Liver (tissue), 8 donors: ENCODE measurements at regions not wholly inside any gene's neighbourhood (a gene's known extent, or its start where the extent isn't known, plus 50 kb on each side); places are given as distances from the start of the nearest gene placed in this dataset.

ENCODE experiments used
- DNase-seq: peaks from one replicate; pipeline ENCODE4 v3.0.0-alpha.2; 2017; ENCODE audit warnings: low spot score
- H3K27ac ChIP-seq, 2 donors: one replicate each; pipeline ENCODE4 v1.7.0; 2013; ENCODE audit warnings: inconsistent platforms in 2 of 2, low read length in 2 of 2, control low read depth in 1 of 2, low read depth in 1 of 2, mild to moderate bottlenecking in 1 of 2
- H3K27me3 ChIP-seq, 4 donors: one replicate each; pipeline versions ENCODE4 v1.6.1 to v1.7.0; 2013; ENCODE audit warnings: low read length in 3 of 4, inconsistent platforms in 1 of 4, mild to moderate bottlenecking in 1 of 4, moderate library complexity in 1 of 4; ENCODE audit not compliant: control insufficient read depth in 4 of 4, insufficient read depth in 4 of 4
- H3K36me3 ChIP-seq, 4 donors: one replicate each; pipeline versions ENCODE4 v1.6.1 to v1.7.0; 2013; ENCODE audit warnings: low read length in 3 of 4, mild to moderate bottlenecking in 3 of 4, low read depth in 1 of 4, moderate library complexity in 1 of 4; ENCODE audit not compliant: control insufficient read depth in 4 of 4, insufficient read depth in 3 of 4
- H3K4me1 ChIP-seq, 4 donors: one replicate each; pipeline versions ENCODE4 v1.6.1 to v1.7.0; 2013; ENCODE audit warnings: low read length in 3 of 4, mild to moderate bottlenecking in 3 of 4, moderate library complexity in 1 of 4; ENCODE audit not compliant: control insufficient read depth in 4 of 4, insufficient read depth in 4 of 4
- H3K4me3 ChIP-seq, 3 donors: one replicate each; pipeline versions ENCODE4 v1.6.1 to v1.7.0; 2013; ENCODE audit warnings: low read length in 3 of 3, control low read depth in 1 of 3, low read depth in 1 of 3, mild to moderate bottlenecking in 1 of 3
- H3K9ac ChIP-seq, 2 donors: one replicate each; pipeline ENCODE4 v1.7.0; 2013; ENCODE audit warnings: low read length in 2 of 2, mild to moderate bottlenecking in 2 of 2, moderate library complexity in 2 of 2, control low read depth in 1 of 2, low read depth in 1 of 2
- H3K9me3 ChIP-seq, 4 donors: one replicate each; pipeline versions ENCODE4 v1.6.1 to v1.7.0; 2013; ENCODE audit warnings: low read length in 3 of 4; ENCODE audit not compliant: control insufficient read depth in 4 of 4
- CTCF ChIP-seq: fragments of 150-350 bp; IDR thresholded peaks from 2 replicates; pipeline ENCODE4 v1.5.1; 2017; ENCODE audit warnings: improper control_type of control experiment, low read depth, low read length; ENCODE audit not compliant: missing input control
- EGR1 ChIP-seq, 2 donors: IDR thresholded peaks; 2 replicates each; pipeline ENCODE4 v1.6.1; 2016 to 2018; ENCODE audit warnings: antibody characterized with exemption in 2 of 2, low read depth in 2 of 2
- FOXA1 ChIP-seq: IDR thresholded peaks from 2 replicates; pipeline ENCODE4 v1.6.1; 2016; ENCODE audit warnings: antibody characterized with exemption
- FOXA2 ChIP-seq: IDR thresholded peaks from 2 replicates; pipeline ENCODE4 v1.6.1; 2016; ENCODE audit warnings: antibody characterized with exemption
- GABPA ChIP-seq, 2 donors: IDR thresholded peaks in 1 of 2; conservative IDR thresholded peaks in 1 of 2; 2 replicates each; pipeline ENCODE4 v1.6.1; 2016; ENCODE audit warnings: antibody characterized with exemption in 2 of 2, mild to moderate bottlenecking in 1 of 2, moderate library complexity in 1 of 2
- HNF4A ChIP-seq, 2 donors: conservative IDR thresholded peaks; 2 replicates each; pipeline ENCODE4 v1.6.1; 2016; ENCODE audit warnings: antibody characterized with exemption in 2 of 2, mild to moderate bottlenecking in 2 of 2
- HNF4G ChIP-seq: IDR thresholded peaks from 2 replicates; pipeline ENCODE4 v1.6.1; 2016; ENCODE audit warnings: antibody characterized with exemption
- MAX ChIP-seq: IDR thresholded peaks from 2 replicates; pipeline ENCODE4 v1.6.1; 2016; ENCODE audit warnings: antibody characterized with exemption
- NR2F2 ChIP-seq: IDR thresholded peaks from 2 replicates; pipeline ENCODE4 v1.6.1; 2016; ENCODE audit warnings: antibody characterized with exemption
- RAD21 ChIP-seq, 2 donors: IDR thresholded peaks; 2 replicates each; pipeline ENCODE4 v1.6.1; 2016; ENCODE audit warnings: antibody characterized with exemption in 2 of 2, mild to moderate bottlenecking in 2 of 2
- REST ChIP-seq: IDR thresholded peaks from 2 replicates; pipeline ENCODE4 v1.6.1; 2016; ENCODE audit warnings: antibody characterized with exemption, mild to moderate bottlenecking
- RXRA ChIP-seq, 2 donors: IDR thresholded peaks; 2 replicates each; pipeline ENCODE4 v1.6.1; 2017 to 2018; ENCODE audit warnings: antibody characterized with exemption in 2 of 2, mild to moderate bottlenecking in 1 of 2
- SP1 ChIP-seq: IDR thresholded peaks from 2 replicates; pipeline ENCODE4 v1.6.1; 2018; ENCODE audit warnings: antibody characterized with exemption, mild to moderate bottlenecking
- TAF1 ChIP-seq: conservative IDR thresholded peaks from 2 replicates; pipeline ENCODE4 v1.6.1; 2016; ENCODE audit warnings: antibody characterized with exemption, mild to moderate bottlenecking
- YY1 ChIP-seq: IDR thresholded peaks from 2 replicates; pipeline ENCODE4 v1.6.1; 2016; ENCODE audit warnings: antibody characterized with exemption, mild to moderate bottlenecking
- ZBTB33 ChIP-seq: IDR thresholded peaks from 2 replicates; pipeline ENCODE4 v1.6.1; 2016; ENCODE audit warnings: antibody characterized with exemption
- WGBS: extraction: QIAGEN DNeasy Blood & Tissue Kit; methylation state at CpG from one replicate; pipeline ENCODE4 v1.1.7; 2013; 5-methylcytosine and 5-hydroxymethylcytosine counted together
- donor health status: healthy.
- donor health status: healthy.
- donor health status: healthy.
- donor health status: healthy.
- donor health status: healthy.

GRCh38 chr11:104534278-104534677 lies 364.0 kb downstream of the CASP12 start (continued):
- no peak for TF ChIP-seq TAF1
- TF ChIP-seq ZBTB33, result no peak
- no peak for TF ChIP-seq EGR1 (IDR thresholded peaks at IDR 0.05; ENCODE audit: low read depth in 2 of 2)
- TF ChIP-seq RXRA (IDR thresholded peaks at IDR 0.05), result no peak
- TF ChIP-seq RAD21 (IDR thresholded peaks at IDR 0.05), result no peak
- TF ChIP-seq FOXA1, result no peak
- no peak for TF ChIP-seq NR2F2

GRCh38 chr11:104531894-104532293 lies 366.4 kb downstream of the CASP12 start:
- no peak overlapping the region for H3K27ac ChIP-seq
- no peak for TF ChIP-seq HNF4A (conservative IDR thresholded peaks at IDR 0.05)
- no peak for TF ChIP-seq RAD21 (IDR thresholded peaks at IDR 0.05)
- TF ChIP-seq EGR1 (IDR thresholded peaks at IDR 0.05; ENCODE audit: low read depth in 2 of 2), result no peak
- TF ChIP-seq FOXA1, result no peak
- no peak overlapping the region for H3K9ac ChIP-seq
- no peak overlapping the region for H3K4me3 ChIP-seq
- no peak for DNase-seq
- no peaks in the 10 kb centered on the region for H3K4me1 ChIP-seq
- 45% methylated on average over 3 of the region's 3 CpGs for WGBS
- no peaks in the 10 kb centered on the region for H3K27me3 ChIP-seq
- H3K36me3 ChIP-seq, result no peaks in the 10 kb centered on the region
- no peaks in the 10 kb centered on the region for H3K9me3 ChIP-seq

- H3K27ac ChIP-seq, result no peak overlapping the region
- H3K4me3 ChIP-seq, result no peak overlapping the region
- H3K4me1 ChIP-seq, result no peaks in the 10 kb centered on the region
- TF ChIP-seq RAD21 (IDR thresholded peaks at IDR 0.05) (peak in 1 of 2 donors; percentile 18), MAX (no peak)
- no peaks in the 10 kb centered on the region for H3K9me3 ChIP-seq
- no peaks in the 10 kb centered on the region for H3K27me3 ChIP-seq
- H3K36me3 ChIP-seq, result no peaks in the 10 kb centered on the region
- no peak for DNase-seq
- 88% methylated on average over 2 of the region's 2 CpGs for WGBS
- H3K9ac ChIP-seq, result no peak overlapping the region
Observed at GRCh38 chr11:104531075-104531474, 367.1 kb upstream of the PDGFD start.

GRCh38 chr11:104529906-104530305 lies 366.0 kb upstream of the PDGFD start:
- Histone ChIP-seq H3K27me3 (no peaks in the 10 kb centered on the region), H3K4me1 (no peaks in the 10 kb centered on the region), H3K9me3 (no peaks in the 10 kb centered on the region), H3K27ac (no peak overlapping the region), H3K36me3 (no peaks in the 10 kb centered on the region), H3K9ac (no peak overlapping the region), H3K4me3 (no peak overlapping the region)
- 81% methylated on average over 2 of the region's 2 CpGs for WGBS
- no peak for DNase-seq
- no peak for TF ChIP-seq CTCF
- no peak for TF ChIP-seq SP1
- TF ChIP-seq EGR1 (IDR thresholded peaks at IDR 0.05; ENCODE audit: low read depth in 2 of 2), result no peak
- no peak for TF ChIP-seq RAD21 (IDR thresholded peaks at IDR 0.05)
- TF ChIP-seq FOXA1, result no peak
- TF ChIP-seq RXRA (IDR thresholded peaks at IDR 0.05), result no peak
- TF ChIP-seq YY1, result no peak
- no peak for TF ChIP-seq NR2F2
- TF ChIP-seq REST, result no peak
- TF ChIP-seq TAF1, result no peak
- TF ChIP-seq FOXA2, result no peak
- TF ChIP-seq GABPA (IDR thresholded peaks at IDR 0.05 in 1 of 2, conservative IDR thresholded peaks at IDR 0.05 in 1 of 2), result no peak
- TF ChIP-seq HNF4A (conservative IDR thresholded peaks at IDR 0.05), result no peak
- TF ChIP-seq ZBTB33, result no peak
- TF ChIP-seq HNF4G, result no peak
- TF ChIP-seq MAX, result no peak
